Activated gamma-delta T cell treated with anti-CD3 and anti-CD28 coated beads, Interleukin-2, amount 50 U/mL, for 16 hours (primary cell): ENCODE measurements at regions not wholly inside any gene's neighbourhood (a gene's known extent, or its start where the extent isn't known, plus 50 kb on each side); places are given as distances from the start of the nearest gene placed in this dataset.
"Not testable (repeated sequence)": the region's sequence is repeated elsewhere in the genome, so short reads cannot be mapped to it uniquely, and the experiment has no call there.

Experiments used
- DNase-seq: peaks from one replicate; pipeline ENCODE4 v3.0.0-alpha.2; 2020; ENCODE audit warnings: low read depth

DNA sequence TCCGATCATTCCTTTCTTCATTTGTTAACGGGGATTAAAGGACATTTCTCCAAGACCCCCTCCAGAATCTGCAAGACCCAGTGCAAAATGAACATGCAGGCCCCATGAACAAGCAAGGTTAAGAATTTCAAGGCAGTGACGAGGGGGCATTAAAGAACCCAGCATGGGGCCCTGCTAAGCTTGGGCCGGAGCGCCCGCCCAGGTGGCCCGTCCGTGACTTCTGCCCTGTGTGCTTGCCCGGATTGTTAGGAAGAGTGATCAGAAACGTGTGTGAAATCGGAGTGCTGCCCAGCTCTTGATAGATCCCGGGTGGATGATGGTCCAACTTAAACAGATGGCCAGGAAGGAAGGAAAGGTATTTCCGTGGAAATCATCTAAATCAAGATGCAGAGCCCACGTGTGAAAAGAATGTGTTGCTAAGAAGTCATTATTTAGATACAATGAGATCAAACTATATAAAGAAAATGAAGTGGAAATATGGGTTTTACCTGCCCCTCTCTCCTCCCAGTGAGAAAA is 213.6 kb downstream of the KLF6 start:
- DNase-seq: no peak

DNA sequence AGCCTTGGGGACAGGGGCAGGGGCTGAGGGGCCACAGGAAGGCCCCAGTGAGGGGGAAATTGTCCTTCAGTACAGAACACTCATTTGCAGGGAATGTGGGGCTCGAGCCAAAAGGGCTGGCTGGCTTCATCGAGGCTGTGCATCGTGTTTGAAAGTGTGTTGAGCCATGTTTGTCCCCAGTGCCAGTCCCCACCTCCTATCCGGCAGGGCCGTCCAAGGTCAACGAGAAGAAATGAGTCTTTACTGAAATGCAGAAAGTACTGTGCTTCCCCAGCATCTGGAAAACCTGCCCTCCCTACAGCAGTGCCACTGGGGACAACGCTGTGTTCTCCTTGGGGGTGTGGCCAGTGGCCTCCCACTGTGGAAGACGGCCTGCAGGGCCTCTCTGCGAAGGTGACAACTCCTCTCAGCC is 214.1 kb downstream of the KLF6 start:
- DNase-seq: no peak

- DNase-seq: no peak
These were observed 214.8 kb downstream of the KLF6 start for GRCh38 chr10:3570131-3570729.

GRCh38 chr10:3568983-3569382 is 216.0 kb downstream of the KLF6 start:
- DNase-seq: no peak

DNA sequence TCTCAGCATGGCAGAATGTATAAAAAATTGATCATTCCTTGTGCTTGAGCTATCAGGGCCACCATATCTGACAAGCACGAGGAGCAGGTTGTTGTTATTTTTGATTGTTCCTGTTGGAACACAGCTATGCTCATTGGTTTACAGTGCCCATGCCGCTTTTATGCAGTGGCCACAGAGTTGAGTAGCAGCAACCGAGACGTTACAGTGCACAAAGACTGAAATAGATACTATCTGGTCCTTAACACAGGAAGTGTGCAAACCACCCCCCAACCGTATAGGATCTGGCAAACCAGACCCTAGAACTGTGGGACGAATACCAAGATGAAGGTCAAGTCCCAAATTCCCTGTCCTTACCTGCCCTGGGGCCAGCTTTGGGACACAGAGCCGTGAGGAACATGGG is 216.6 kb downstream of the KLF6 start:
- DNase-seq: no peak

DNA sequence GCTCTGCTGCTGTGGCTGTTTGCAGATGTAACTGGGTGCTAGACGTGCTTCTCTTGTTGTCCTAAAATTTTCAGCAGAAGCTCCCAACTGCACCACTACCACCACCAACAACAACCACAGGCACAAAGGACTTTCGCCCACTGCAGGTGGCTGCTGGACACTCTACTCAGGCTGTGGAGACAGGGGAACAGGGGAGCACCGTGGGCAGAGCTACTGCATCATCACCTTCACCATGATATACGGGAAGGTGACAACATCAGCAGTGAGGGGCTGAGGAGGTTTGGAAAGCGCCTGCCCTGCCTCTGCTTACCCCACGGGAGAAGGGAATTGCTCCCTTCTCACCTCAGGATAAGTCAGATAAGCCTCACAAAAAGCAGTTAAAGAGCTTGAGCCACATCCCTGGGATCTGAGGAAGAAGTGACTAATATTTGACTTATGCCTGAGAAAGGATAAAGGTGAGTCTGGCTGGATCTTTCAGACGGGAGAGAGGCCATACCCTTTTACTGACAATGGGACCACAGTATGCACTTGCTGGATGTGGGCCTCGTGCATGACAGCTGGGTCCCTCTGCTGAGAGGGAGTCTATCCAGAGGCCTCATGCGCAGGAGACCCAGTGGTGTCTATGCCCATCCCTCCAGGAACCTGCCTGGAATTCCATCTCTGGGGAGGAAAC is 217.6 kb downstream of the KLF6 start:
- DNase-seq: no peak

- no peak for DNase-seq
These were observed 218.4 kb downstream of the KLF6 start for GRCh38 chr10:3566627-3567026.

DNA sequence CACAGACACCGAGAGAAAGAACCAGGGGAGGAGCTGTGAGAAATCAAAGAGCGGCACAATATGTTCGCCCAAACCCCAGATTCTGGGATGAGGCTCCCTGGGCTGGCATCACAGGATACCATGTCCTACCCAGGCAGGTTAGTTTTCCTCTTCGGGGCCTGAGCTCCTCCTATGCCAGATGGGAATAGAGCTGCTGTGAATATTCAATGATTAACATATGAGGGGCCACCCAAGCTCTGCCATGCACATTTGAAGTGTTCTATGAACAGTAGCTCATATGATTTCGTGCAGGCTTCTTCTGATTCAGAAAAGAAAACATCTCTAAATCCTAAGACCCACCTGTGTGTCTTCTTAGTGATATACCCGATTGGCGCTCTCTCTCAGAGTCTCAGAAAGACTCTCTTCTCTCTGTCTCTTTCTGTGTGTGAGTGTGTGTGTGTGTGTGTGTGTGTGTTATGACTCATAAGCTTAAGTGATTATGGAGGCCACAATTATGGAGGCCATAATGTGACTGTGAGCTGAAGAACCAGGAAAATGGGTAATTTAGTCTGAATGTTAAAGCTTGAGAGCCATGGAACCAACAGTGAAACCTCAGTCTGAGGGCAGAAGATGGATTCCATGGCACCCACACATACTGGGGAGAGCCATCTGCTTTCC is 220.5 kb downstream of the KLF6 start:
- DNase-seq: no peak

- no peak for DNase-seq
These were observed 221.7 kb downstream of the KLF6 start for GRCh38 chr10:3563298-3563697.

DNA sequence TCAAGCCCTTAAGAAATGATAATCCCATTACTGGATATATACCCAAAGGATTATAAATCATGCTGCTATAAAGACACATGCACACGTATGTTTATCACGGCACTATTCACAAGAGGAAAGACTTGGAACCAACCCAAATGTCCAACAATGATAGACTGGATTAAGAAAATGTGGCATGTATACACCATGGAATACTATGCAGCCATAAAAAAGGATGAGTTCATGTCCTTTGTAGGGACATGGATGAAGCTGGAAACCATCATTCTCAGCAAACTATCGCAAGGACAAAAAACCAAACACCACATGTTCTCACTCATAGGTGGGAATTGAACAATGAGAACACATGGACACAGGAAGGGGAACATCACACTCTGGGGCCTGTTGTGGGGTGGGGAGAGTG is 224.4 kb downstream of the KLF6 start:
- DNase-seq: not testable (repeated sequence)

DNA sequence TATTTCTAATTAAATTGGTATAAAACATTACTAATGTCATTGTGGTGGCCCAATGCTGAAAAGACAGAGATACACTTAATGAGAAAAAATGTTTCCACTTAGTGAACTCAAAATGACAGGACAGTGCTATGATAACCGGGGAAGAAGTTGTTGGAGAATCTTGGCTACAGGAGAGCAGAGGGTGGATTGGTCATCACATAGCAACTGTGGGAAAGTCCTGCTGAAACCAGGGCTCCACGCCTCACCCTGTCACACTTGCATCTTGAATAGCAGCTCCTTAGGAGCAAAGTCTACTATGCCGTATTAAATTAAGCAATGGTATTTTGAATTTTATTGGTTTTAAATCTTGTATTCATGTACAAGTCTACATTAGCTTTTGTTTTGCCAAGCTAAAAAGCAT is 225.5 kb downstream of the KLF6 start:
- DNase-seq: no peak

DNA sequence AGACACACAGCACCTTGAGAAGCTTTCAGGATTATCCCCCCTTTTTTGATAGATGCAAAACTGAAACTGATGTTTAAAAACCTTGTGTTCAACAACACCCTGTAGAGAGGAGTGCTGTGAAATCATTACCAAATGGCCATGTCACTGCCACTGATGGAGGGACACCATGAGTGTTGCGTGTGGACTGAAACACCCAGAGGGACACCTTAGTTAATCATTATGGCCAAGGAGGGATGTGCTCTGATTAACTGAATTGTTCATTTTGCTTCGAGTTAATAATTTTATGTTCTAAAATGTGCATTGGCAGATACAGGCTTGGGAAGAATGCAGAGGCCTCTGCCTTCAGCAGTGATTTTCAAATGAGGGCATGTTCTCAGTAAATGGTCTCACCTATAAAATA is 226.0 kb downstream of the KLF6 start:
- no peak for DNase-seq

GRCh38 chr10:3556191-3557017 is 228.6 kb downstream of the KLF6 start:
- not testable (repeated sequence) for DNase-seq

DNA sequence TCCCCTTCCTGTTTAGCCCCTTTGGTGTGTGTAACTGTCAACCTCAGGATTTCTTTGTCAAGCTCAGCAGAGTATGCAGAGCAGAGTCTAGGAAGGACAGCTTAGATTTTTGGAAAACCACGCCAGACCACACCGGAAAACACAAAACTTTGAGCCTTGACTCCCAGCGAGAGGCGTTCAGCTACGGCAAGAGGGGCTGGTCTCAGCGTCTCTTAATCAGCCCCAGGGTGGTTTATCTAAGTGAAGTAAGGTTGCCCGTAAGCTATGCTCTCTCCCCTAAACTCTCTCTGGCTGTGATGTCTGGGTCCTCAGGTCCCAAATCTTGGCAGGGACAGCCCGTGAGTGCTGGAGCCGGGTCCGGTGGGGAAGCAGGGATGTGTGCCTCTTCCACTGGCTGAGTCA is 230.9 kb downstream of the KLF6 start:
- no peak for DNase-seq

GRCh38 chr10:3552281-3552680 is 232.7 kb downstream of the KLF6 start:
- DNase-seq: no peak

DNA sequence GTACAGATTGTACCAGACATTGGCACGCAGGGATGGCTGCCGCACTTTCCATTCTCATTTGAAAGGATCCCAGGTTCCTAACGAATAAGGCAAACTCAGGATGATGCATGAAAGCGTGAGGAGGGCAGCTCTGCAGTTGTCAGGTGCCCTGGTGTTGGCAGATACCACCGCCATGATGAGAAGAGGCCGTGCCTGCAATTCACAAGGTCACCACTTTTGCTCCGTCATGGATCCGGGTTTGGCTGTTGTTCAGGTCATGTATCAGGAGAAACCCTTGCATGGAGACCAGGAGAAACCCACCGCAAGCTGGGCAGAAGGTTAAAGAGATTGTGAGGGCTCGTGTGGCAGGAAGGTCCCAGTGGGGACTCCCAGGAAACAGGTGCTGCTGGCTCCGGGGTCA is 233.2 kb downstream of the KLF6 start:
- DNase-seq: no peak

DNA sequence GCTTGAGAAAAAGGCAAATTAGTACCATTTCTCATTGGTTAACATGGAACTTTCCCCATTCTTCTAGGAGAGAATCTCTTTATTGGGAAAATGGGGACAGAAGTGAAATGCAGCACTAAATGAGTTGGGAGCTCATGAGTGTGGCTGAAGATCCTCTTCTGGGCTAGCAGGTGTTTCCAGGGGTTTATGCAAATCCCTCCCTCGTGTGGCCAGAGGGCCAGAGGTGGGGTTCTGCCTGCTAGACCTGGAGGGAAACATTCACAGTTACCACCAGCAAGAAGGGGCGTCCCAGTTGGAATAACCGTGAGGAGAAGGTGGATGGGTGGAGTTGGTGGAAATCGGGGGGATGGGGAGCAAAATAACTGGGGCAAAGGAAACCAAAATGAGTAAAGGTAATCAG is 235.9 kb downstream of the KLF6 start:
- no peak for DNase-seq

- no peak for DNase-seq
These were observed 236.3 kb downstream of the KLF6 start for GRCh38 chr10:3548702-3549101.

DNA sequence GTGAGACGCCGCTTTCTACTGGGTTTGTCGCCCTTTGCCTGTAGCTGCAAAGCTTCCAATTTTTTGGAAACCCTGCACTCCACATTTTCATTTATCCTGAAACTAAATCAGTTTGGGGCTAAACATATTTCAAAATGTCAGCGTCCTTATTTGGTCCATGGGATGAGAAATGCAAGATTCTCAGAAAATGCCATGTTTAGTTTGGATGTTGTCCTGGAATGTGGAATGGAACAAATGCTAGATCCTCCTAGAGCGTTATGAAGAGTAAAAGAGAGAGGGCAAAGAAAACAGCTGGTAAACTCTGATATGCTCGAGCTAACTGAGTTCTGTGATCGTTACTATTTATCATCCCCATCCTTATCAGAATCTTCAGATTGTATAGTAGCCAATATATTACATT is 236.9 kb downstream of the KLF6 start:
- no peak for DNase-seq

GRCh38 chr10:3544561-3544960 is 240.4 kb downstream of the KLF6 start:
- DNase-seq: no peak

DNA sequence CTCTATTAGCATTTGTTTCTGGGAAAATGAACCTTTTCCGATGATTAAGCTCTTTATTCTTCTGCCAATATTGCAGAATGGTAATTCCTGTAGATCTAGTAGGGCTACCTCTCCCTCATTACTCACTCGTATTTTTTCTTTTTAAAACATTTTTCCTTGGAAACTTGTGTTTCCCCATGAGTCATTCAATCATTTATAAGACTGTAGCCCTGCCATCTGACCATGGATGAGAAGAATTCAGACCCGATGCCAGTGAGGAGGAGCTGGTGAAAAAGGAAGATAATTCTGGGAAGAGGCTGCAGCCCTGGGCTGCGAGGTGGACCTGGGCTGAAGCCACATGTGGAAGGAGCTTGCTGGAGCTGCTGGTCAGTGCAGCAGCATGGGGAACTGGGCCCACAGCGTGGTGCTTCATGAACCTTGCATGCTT is 242.8 kb downstream of the KLF6 start:
- no peak for DNase-seq

DNA sequence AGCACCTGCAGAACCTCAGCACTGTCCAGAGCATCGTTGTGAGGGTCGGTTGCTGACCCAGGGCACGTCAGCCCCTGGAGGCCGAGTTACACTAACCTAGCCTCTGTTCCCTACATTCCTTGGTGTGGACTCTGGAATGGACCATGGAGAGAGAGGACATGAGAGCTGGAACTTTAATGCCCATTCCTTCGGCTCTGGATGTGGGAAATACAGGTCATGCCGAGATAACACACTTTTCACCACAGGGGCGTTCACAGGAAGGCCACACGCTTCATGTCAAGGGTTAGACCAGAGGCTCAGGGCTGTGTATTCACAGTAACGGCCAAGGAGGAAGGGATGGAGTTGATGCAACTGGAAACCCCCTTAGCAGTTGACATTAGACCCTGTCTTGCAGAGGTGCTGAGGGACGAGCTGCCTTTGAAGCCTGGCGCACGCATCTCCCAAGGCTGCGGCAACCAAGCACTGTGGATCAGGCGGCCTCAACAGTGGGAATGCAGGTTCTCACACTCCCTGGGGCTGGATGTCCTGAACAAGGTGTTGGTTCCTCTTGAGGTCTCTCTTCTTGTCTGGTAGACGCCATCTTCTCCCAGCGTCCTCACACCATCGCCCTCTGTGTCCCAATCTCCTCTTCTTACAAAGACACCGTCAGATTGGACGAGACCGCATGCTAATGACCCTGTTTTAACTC is 245.2 kb downstream of the KLF6 start:
- DNase-seq: no peak
